ENCODE measurements at regions not wholly inside any gene's neighbourhood (a gene's known extent, or its start where the extent isn't known, plus 50 kb on each side); places are given as distances from the start of the nearest gene placed in this dataset.

DNA sequence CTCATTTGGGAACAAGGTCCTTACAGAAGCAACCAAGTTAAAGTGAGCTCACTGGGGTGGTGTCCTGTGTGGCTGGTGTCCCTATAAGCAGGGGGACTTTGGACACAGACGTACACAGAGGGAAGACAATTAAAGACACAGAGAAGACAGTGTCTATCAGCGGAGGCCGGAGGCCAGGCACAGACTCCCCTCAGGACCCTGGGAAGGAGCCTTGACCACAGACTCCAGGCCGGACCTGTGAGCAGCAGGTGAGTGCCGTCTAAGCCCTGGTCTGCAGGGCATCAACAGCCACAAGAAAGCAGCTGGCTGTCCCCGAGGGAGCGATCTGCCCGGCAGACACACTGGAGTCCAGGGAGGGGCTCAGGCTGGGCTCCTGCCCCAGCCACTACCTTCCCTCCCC, 219.1 kb upstream of the C14orf180 start:
- H3K4me1 ChIP-seq (ENCODE audit: insufficient read depth, low read length), result no peaks in the 10 kb centered on the region
- no peak overlapping the region for H3K27ac Mint-ChIP-seq
- H3K27me3 ChIP-seq (ENCODE audit: control insufficient read depth in 1 of 2, insufficient read depth in 2 of 2, low read length in 2 of 2), result no peaks in the 10 kb centered on the region
- TF ChIP-seq, protein P1, sequence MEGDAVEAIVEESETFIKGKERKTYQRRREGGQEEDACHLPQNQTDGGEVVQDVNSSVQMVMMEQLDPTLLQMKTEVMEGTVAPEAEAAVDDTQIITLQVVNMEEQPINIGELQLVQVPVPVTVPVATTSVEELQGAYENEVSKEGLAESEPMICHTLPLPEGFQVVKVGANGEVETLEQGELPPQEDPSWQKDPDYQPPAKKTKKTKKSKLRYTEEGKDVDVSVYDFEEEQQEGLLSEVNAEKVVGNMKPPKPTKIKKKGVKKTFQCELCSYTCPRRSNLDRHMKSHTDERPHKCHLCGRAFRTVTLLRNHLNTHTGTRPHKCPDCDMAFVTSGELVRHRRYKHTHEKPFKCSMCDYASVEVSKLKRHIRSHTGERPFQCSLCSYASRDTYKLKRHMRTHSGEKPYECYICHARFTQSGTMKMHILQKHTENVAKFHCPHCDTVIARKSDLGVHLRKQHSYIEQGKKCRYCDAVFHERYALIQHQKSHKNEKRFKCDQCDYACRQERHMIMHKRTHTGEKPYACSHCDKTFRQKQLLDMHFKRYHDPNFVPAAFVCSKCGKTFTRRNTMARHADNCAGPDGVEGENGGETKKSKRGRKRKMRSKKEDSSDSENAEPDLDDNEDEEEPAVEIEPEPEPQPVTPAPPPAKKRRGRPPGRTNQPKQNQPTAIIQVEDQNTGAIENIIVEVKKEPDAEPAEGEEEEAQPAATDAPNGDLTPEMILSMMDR (IDR thresholded peaks at IDR 0.05), result no peak
- CTCF ChIA-PET, result no interaction called here
- H3K4me1 Mint-ChIP-seq (ENCODE audit: low read depth), result no peaks in the 10 kb centered on the region
- no peak overlapping the region for H3K4me3 ChIP-seq (ENCODE audit: low read length)
- POLR2A ChIA-PET, result no interaction called here
- intact Hi-C loops (cut with DNase I, micrococcal nuclease), result no loop called here
- H3K9me3 Mint-ChIP-seq, result no peaks in the 10 kb centered on the region
- DNase-seq, result no peak
- H3K9me3 ChIP-seq (ENCODE audit: control insufficient read depth in 1 of 2, insufficient read depth in 1 of 2, low read length in 2 of 2), result peaks cover 0 to 4% of the 10 kb centered on the region in 2 experiments
- no peak for ATAC-seq (ENCODE audit: poor library complexity)
- no peaks in the 10 kb centered on the region for H3K36me3 Mint-ChIP-seq (ENCODE audit: low read depth)
- no peaks in the 10 kb centered on the region for H3K36me3 ChIP-seq (ENCODE audit: insufficient read depth, low read length)
- H3K4me3 Mint-ChIP-seq, result no peak overlapping the region
- H3K27ac ChIP-seq (ENCODE audit: low read depth in 1 of 2, low read length in 2 of 2), result no peak overlapping the region
- no peaks in the 10 kb centered on the region for H3K27me3 Mint-ChIP-seq

DNA sequence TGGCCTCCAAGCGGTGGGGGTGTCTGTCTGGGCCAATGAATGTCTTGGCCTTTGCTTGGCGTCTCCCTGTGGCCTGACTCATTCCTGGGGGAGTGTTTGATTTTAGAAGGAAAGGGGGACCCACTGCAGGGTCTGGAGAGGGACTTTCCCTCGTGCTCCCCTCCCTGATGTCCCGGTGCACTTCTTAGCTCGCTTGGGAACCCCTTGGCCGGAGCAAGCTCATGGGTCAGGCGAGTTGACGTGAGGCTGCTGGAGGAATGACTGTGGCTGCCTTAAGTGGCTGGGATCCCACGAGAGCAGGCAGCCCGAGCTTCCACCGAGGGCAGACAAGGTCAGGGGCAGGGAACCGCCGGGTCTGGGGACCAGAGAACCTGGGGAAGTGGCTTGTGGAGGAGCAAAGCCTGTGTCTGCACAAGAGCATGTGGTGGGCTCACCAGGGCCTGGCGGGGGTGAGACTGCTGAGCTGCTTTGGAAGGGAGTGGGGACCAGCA, 218.4 kb upstream of the C14orf180 start:
- Mint-ChIP-seq H3K9me3 (no peaks in the 10 kb centered on the region), H3K27ac (no peak overlapping the region), H3K4me1 (ENCODE audit: low read depth) (no peaks in the 10 kb centered on the region), H3K4me3 (no peak overlapping the region), H3K36me3 (ENCODE audit: low read depth) (no peaks in the 10 kb centered on the region), H3K27me3 (no peaks in the 10 kb centered on the region)
- ATAC-seq (ENCODE audit: poor library complexity), result no peak
- TF ChIP-seq, protein P1 (IDR thresholded peaks at IDR 0.05), result no peak
- Histone ChIP-seq H3K27ac (ENCODE audit: low read depth in 1 of 2, low read length in 2 of 2) (no peak overlapping the region), H3K4me3 (ENCODE audit: low read length) (no peak overlapping the region), H3K27me3 (ENCODE audit: control insufficient read depth in 1 of 2, insufficient read depth in 2 of 2, low read length in 2 of 2) (no peaks in the 10 kb centered on the region), H3K9me3 (ENCODE audit: control insufficient read depth in 1 of 2, insufficient read depth in 1 of 2, low read length in 2 of 2) (peaks cover 0 to 4% of the 10 kb centered on the region in 2 experiments), H3K36me3 (ENCODE audit: insufficient read depth, low read length) (no peaks in the 10 kb centered on the region), H3K4me1 (ENCODE audit: insufficient read depth, low read length) (no peaks in the 10 kb centered on the region)
- intact Hi-C loops (cut with DNase I, micrococcal nuclease), result no loop called here
- peak in 1 of 14 experiments; percentile 29 for DNase-seq
- ChIA-PET CTCF (no interaction called here), POLR2A (no interaction called here)

DNA sequence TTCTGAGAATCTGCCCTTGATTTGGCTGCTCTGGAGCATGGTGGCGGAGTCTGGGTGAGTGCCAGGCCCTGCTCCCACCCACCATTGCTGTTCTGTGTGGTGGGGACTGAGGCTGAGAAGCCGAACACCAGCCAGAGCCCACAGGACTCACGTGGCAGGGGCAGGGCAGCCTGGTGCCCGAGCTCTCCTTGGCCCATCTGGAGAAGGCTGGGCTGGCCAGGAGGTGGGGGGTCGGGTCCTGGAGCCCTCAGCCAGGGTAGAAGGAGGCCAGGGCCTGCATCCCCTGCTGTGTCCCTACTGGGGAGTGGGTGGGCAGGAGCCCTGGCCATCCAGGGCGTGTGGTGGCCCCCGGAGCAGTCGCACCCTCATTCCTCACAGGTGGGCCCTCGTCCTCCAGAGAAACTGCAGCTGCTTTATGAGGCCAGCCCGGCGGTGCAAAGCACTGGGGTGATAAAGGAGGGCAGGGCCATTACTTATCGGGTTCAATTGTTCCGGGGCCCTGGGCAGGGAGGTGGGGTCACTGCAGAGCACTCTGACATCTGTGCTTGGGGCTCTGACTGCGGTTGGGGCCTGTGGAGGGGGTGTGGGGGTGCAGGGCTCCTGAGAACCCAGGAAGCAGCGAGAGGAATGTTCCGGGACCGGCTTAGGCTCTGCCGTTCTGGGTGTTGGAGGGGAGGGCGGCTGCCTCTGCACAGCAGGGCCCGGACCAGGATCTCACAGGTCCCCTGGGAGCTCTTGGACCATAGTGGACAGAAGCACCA, 217.5 kb upstream of the C14orf180 start:
- Mint-ChIP-seq H3K36me3 (ENCODE audit: low read depth) (no peaks in the 10 kb centered on the region), H3K27ac (no peak overlapping the region), H3K27me3 (no peaks in the 10 kb centered on the region), H3K9me3 (no peaks in the 10 kb centered on the region), H3K4me3 (no peak overlapping the region), H3K4me1 (ENCODE audit: low read depth) (no peaks in the 10 kb centered on the region)
- no peak for ATAC-seq (ENCODE audit: poor library complexity)
- no peak overlapping the region for H3K4me3 ChIP-seq (ENCODE audit: low read length)
- ChIA-PET POLR2A (no interaction called here), CTCF (no interaction called here)
- H3K9me3 ChIP-seq (ENCODE audit: control insufficient read depth in 1 of 2, insufficient read depth in 1 of 2, low read length in 2 of 2), result peaks cover 0 to 7% of the 10 kb centered on the region in 2 experiments
- H3K36me3 ChIP-seq (ENCODE audit: insufficient read depth, low read length), result no peaks in the 10 kb centered on the region
- no peak overlapping the region for H3K27ac ChIP-seq (ENCODE audit: low read depth in 1 of 2, low read length in 2 of 2)
- intact Hi-C loops (cut with DNase I, micrococcal nuclease), result no loop called here
- TF ChIP-seq, protein P1 (IDR thresholded peaks at IDR 0.05), result no peak
- peak in 1 of 14 experiments; percentile 27 for DNase-seq
- no peaks in the 10 kb centered on the region for H3K27me3 ChIP-seq (ENCODE audit: control insufficient read depth in 1 of 2, insufficient read depth in 2 of 2, low read length in 2 of 2)
- no peaks in the 10 kb centered on the region for H3K4me1 ChIP-seq (ENCODE audit: insufficient read depth, low read length)
